Stomach (tissue), 8 donors: ENCODE measurements at regions not wholly inside any gene's neighbourhood (a gene's known extent, or its start where the extent isn't known, plus 50 kb on each side); places are given as distances from the start of the nearest gene placed in this dataset.

Experiments
- DNase-seq, 2 donors: peaks; one replicate each; pipeline versions ENCODE4 v3.0.0 to v3.0.0-alpha.2; 2013 to 2019
- H3K27ac ChIP-seq, 5 donors: fragments of 200-600 bp in 4 of 5; sonication (generic) in 4 of 5; one replicate each; pipeline ENCODE4 v1.5.1; 2013 to 2019; ENCODE audit warnings: mild to moderate bottlenecking in 1 of 5, moderate library complexity in 1 of 5
- H3K27me3 ChIP-seq, 3 donors: fragments of 200-600 bp; sonication (generic); one replicate each; pipeline ENCODE4 v1.5.1; 2017 to 2019; ENCODE audit warnings: mixed run types in 1 of 3
- H3K36me3 ChIP-seq, 4 donors: fragments of 200-600 bp; sonication (generic); 1 replicate in 3 of 4; 2 replicates in 1 of 4; pipeline ENCODE4 v1.5.1; 2016 to 2019
- H3K4me1 ChIP-seq, 4 donors: fragments of 200-600 bp; sonication (generic); one replicate each; pipeline ENCODE4 v1.5.1; 2016 to 2019
- H3K4me3 ChIP-seq, 4 donors: fragments of 200-600 bp; sonication (generic) in 3 of 4; one replicate each; pipeline ENCODE4 v1.5.1; 2016 to 2019; ENCODE audit warnings: mild to moderate bottlenecking in 1 of 4
- H3K9me3 ChIP-seq, 4 donors: fragments of 200-600 bp; sonication (generic); one replicate each; pipeline ENCODE4 v1.5.1; 2016 to 2019
- EP300 ChIP-seq: sonication (generic); formaldehyde crosslinking; IDR thresholded peaks from one replicate; pipeline ENCODE4 v1.6.1; 2017; ENCODE audit warnings: antibody characterized with exemption
- POLR2A ChIP-seq, 4 donors: fragments of 450-650 bp; IDR thresholded peaks; one replicate each; pipeline ENCODE4 v1.6.1; 2016; ENCODE audit warnings: antibody characterized with exemption in 4 of 4, control low read depth in 2 of 4, mild to moderate bottlenecking in 1 of 4, moderate library complexity in 1 of 4
- POLR2AphosphoS5 ChIP-seq, 3 donors: sonication (generic); formaldehyde crosslinking; IDR thresholded peaks; one replicate each; pipeline ENCODE4 v1.6.1; 2016; ENCODE audit warnings: antibody characterized with exemption in 3 of 3
- WGBS, 5 donors: extraction: QIAGEN DNeasy Blood & Tissue Kit in 3 of 5; methylation state at CpG; one replicate each; pipeline versions ENCODE4 v1.1.5 to v1.1.7; 2013 to 2018; 5-methylcytosine and 5-hydroxymethylcytosine counted together
- intact Hi-C: fragments of 100-400 bp; cut with DNase I; formaldehyde crosslinking; loops from one replicate; pipeline ENCODE4 v1.15.1; 2023; ENCODE audit warnings: low total_unique reads
- TF ChIP-seq, protein P1 (sequence below), 7 experiments: fragments of 450-650 bp in 4 of 7; fragments of 200-600 bp in 3 of 7; sonication (generic) in 3 of 7; IDR thresholded peaks; one replicate each; pipeline ENCODE4 v1.5.1; 2016 to 2019; ENCODE audit warnings: antibody characterized with exemption in 7 of 7, control low read depth in 2 of 7, mild to moderate bottlenecking in 1 of 7
- donor health status: healthy with polysubstance abuse.
- donor health status: Bipolar disorder and iron deficiency.
- donor health status: healthy.

DNA sequence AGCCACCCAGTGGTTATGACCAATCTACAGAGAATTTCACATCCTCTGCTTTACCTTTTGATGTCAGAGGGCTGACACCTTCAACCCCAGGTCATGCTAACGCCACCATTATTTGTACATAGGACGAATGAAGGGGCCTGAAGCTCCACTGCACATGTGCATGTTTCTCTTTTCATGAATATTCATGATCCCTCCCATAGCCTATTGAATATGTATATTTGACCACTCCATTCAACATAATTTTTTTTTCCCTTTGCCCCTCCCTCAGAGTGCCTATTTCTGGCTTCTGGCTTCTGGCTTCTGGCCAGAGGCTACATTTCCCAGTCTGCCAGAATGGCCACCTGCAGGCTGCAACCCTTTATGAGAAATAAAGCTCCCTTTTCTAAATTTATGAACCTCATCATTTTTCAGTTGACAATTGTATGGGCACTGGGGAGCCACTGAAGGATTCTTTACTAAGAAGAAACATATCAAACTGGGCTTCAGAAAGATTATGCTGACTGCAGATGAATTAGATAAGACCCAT, 406.7 kb downstream of the SIPA1L2 start:
- no peak for DNase-seq
- Histone ChIP-seq H3K4me1 (peaks cover 0 to 8% (median 0%) of the 10 kb centered on the region in 4 donors), H3K27me3 (no peaks in the 10 kb centered on the region), H3K9me3 (no peaks in the 10 kb centered on the region), H3K27ac (no peak overlapping the region), H3K36me3 (no peaks in the 10 kb centered on the region), H3K4me3 (no peak overlapping the region)
- intact Hi-C loops: no loop called here
- 92 to 100% (median 96%) methylated on average over 2 of the region's 2 CpGs for WGBS, 5 donors
- no peak for TF ChIP-seq POLR2AphosphoS5 (IDR thresholded peaks at IDR 0.05)
- no peak for TF ChIP-seq EP300

DNA sequence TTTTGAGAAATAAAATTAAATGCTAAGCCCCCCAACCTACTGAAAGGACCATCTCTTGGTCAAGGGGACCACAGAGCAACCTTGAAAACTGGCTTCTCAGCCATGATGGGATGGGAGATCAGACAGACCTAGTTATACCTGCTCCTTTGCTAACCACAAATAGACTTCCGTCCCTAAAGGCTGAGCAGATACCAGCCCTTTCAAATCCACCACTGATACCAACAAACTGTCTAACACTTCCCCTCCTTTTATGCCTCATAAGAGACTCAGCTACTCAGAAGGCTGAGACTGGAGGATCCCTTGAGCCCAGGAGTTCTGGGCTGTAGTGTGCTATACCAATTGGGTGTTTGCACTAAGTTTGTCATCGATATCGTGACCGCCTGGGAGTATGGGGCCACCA, 407.3 kb downstream of the SIPA1L2 start:
- H3K4me1 ChIP-seq: peaks cover 0 to 7% (median 0%) of the 10 kb centered on the region in 4 donors
- H3K27ac ChIP-seq: no peak overlapping the region
- no peak for DNase-seq
- 96 to 99% (median 97%) methylated on average over 4 of the region's 4 CpGs for WGBS, 5 donors
- no peak for TF ChIP-seq POLR2A (IDR thresholded peaks at IDR 0.05)
- no peak for TF ChIP-seq POLR2AphosphoS5 (IDR thresholded peaks at IDR 0.05)
- no peak for TF ChIP-seq EP300
- TF ChIP-seq, protein P1, sequence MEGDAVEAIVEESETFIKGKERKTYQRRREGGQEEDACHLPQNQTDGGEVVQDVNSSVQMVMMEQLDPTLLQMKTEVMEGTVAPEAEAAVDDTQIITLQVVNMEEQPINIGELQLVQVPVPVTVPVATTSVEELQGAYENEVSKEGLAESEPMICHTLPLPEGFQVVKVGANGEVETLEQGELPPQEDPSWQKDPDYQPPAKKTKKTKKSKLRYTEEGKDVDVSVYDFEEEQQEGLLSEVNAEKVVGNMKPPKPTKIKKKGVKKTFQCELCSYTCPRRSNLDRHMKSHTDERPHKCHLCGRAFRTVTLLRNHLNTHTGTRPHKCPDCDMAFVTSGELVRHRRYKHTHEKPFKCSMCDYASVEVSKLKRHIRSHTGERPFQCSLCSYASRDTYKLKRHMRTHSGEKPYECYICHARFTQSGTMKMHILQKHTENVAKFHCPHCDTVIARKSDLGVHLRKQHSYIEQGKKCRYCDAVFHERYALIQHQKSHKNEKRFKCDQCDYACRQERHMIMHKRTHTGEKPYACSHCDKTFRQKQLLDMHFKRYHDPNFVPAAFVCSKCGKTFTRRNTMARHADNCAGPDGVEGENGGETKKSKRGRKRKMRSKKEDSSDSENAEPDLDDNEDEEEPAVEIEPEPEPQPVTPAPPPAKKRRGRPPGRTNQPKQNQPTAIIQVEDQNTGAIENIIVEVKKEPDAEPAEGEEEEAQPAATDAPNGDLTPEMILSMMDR (IDR thresholded peaks at IDR 0.05): no peak
- intact Hi-C loops: no loop called here
- no peaks in the 10 kb centered on the region for H3K36me3 ChIP-seq
- H3K27me3 ChIP-seq: no peaks in the 10 kb centered on the region
- no peak overlapping the region for H3K4me3 ChIP-seq
- no peaks in the 10 kb centered on the region for H3K9me3 ChIP-seq

DNA sequence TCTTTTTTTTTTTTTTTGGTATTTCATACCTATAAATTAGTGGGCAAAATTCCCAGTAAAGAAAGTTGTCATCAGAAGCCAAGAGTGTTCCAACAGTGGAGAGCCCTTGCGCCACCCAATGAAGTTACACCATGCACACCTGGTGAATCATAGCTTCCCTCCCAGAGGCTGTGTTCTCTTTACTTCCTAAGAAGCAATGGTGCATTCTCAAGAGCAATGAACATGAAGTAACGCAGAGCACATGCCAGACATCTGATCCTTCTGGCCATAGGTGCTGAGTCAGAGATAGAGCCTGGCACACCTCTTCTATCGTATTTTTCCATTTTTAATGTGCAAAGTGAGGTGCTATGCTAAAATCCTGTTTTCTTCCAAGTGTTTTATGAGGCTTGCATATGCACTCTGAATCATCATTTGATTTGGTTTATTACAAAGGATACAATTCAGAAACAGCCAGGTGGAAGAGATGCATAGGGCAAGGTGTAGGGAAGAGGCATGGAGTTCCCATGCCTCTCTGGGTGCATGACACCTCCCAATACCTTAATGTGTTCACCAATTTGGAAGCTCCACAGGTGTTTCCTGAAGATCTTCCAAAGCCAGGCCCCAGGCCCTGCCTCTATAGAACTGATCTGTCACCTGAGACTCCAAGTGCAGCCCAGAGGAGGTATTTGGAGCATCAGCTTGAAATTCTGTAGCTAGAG, 408.0 kb downstream of the SIPA1L2 start:
- intact Hi-C loops: no loop called here
- TF ChIP-seq EP300 (no peak), POLR2AphosphoS5 (IDR thresholded peaks at IDR 0.05) (no peak), POLR2A (IDR thresholded peaks at IDR 0.05) (no peak)
- TF ChIP-seq, protein P1 (IDR thresholded peaks at IDR 0.05): no peak
- Histone ChIP-seq H3K4me1 (peaks cover 0 to under 1% (median 0%) of the 10 kb centered on the region in 4 donors), H3K27ac (no peak overlapping the region), H3K4me3 (no peak overlapping the region), H3K36me3 (no peaks in the 10 kb centered on the region), H3K9me3 (no peaks in the 10 kb centered on the region), H3K27me3 (no peaks in the 10 kb centered on the region)
- WGBS, 5 donors: 87 to 97% (median 94%) methylated on average over 3 of the region's 3 CpGs
- no peak for DNase-seq

DNA sequence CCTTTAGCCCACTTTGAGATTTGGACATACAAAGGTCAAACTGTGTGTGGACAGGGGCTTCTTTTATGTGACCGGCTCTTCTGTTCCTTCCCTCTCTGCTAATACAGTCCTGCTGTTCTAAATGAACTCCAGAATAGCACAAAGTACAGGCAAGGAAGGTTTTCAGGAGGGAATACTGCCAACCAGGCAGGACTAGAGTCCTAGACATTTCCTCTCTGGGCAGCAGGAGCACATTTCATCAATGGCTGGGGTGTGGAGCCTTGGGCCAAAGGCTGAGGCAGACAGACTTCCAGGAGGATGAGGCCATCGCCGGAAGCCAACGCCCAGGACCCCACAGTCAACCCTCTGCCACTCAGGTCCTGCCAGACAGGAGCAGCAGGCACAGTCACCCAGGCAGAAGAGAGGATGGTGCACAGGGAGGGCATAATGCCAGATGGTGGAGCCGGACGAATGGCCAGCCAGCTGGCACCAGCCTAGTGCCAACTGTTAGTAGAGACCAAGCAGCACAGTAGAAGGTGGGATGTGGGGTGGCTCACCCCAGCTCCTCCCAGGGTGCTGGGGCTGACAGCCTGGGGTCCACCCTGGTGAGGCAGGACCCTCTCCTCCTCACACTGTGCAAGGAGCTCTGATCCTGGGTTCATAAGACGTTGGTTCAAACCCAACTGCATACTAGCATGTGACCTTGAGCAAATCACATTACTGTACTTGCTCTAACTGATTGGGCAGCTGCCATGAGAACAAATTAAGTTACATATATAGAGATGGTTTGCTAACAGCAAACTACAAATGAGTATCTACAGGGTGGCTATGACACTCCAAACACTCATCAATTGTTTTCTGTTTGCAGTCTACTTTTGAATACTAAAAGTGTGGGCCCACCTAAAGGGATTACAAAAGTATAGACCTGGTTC, 410.7 kb downstream of the SIPA1L2 start:
- no peaks in the 10 kb centered on the region for H3K27me3 ChIP-seq
- H3K4me3 ChIP-seq: no peak overlapping the region
- intact Hi-C loops: no loop called here
- TF ChIP-seq, protein P1 (IDR thresholded peaks at IDR 0.05): no peak
- 64 to 76% (median 68%) methylated on average over 6 to 7 of the region's 7 CpGs for WGBS, 5 donors
- H3K27ac ChIP-seq: no peak overlapping the region
- H3K36me3 ChIP-seq: no peaks in the 10 kb centered on the region
- no peaks in the 10 kb centered on the region for H3K4me1 ChIP-seq
- no peaks in the 10 kb centered on the region for H3K9me3 ChIP-seq
- DNase-seq: peak in 1 of 2 donors; percentile 27
